GM18511 (cell line): ENCODE measurements at regions not wholly inside any gene's neighbourhood (a gene's known extent, or its start where the extent isn't known, plus 50 kb on each side); places are given as distances from the start of the nearest gene placed in this dataset.

ENCODE experiments used
- ATAC-seq: cut with Tn5 transposase; IDR thresholded peaks from one replicate; pipeline ENCODE4 v1.9.1; 2021; ENCODE audit warnings: mild to moderate bottlenecking, moderate library complexity; ENCODE audit not compliant: unreplicated experiment

DNA sequence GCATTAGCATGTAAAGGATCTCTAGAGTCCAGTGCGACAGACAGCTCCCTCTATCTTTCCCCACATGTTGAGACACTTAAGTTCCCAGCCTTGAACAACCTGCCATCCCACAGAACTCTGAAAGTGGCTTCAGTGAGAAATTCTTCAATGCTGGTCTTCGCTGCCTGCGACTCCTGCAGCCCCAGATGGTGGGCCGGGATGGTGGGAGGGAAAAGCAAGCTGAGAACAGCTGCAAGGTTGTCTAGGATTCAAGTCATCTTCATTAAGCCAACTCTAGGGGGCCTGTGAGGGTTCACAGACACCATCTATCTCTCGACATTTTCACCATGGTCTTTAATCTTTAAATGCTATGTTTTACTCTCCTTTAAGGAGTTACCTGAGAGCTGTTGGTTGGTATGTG lies 185.5 kb upstream of the C1orf174 start:
- no peak for ATAC-seq

DNA sequence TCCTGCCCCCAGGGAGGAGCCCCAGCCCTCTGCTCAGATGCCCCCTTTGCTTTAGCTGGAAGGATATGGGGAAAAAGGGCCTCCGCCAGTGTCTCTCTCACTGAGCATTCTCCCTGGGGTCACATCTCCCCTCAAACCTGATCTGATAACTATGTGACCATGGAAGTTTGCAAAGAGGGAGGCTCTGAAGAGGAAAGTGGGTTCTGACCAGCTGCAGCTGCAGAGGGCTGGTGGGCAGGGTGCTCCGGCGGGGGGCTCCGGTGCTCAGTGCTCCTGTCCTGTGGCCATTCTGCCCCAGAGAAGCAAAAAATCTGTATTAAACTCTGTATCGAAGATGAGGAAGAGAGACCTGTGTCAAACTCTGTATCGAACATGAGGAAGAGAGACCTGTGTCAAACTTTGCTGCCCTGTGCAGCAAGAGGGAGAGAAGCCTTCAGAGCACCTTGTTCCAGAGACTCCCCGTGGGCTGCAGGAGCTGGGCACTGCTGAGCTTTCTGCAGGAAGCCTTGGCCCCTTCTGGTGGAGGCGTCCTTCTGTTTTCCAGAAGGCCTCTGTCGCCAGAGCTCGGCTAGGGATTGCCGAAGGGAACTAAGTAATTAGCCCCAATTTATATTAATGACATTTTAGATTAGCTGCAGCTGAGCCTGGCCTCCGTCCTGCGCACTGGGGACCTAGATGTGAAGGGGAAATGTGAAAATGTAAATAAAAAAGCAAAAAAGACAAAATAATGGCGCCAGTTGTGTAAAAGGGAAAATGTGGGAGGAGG lies 186.2 kb upstream of the C1orf174 start:
- ATAC-seq, result no peak

DNA sequence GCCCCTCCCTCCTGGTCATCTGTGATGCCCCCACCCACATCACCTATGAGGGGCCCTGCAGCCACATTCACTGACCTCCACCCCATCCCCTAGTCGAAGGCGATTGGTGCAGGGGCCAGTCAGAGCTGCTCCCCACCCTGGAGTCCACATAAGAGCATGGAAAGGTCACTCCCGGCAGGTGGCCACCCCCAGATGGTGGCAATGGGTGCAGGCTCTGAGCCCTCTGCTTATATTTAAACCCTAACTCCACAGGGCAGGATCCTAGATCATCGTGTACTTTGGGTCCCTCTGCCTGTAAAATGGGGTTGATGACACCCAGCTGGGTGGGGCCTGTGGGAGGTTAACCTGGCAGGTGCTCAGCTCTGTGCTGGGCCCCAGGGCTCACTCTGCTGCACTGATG lies 186.8 kb upstream of the C1orf174 start:
- ATAC-seq, result no peak

DNA sequence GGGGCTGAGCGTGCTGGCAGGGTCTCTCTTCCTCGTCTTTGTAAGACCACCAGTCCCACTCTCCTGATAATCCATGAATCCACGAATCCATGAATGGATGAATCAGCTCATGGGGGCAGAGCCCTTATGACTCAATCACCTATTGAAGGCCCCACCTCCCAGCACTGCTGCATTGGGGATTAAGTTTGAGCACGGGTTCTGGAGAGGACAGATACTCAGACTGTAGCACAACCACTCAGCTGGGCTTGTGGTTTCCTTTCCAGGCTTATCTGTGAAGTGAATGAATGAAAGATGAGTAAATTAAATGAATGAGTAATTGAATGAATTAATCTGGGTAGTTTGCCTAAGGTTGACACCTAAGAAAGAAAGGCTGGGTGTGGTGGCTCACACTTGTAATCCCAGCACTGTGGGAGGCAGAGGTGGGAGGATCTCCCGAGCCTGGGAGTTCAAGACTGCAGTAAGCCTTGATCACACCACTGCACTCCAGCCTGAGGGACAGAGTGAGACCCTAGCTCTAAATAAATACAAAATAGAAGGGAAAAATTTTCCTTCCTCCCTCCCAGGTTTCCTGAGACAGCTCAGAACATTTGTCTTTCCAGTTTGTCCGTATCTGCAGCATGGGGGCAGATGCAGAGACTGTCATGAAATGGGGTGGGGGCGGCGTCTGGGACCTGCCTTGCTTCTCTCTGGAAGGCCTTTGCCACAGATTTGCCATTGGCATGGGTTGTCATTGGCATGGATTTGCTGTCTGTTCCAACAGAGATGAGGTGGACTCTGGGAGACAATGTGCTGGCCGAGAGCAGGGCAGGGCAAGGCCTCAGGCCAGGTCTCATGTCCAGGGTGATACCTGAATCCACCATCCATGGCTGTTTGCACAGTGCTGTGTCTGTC lies 187.7 kb upstream of the C1orf174 start:
- ATAC-seq, result no peak

DNA sequence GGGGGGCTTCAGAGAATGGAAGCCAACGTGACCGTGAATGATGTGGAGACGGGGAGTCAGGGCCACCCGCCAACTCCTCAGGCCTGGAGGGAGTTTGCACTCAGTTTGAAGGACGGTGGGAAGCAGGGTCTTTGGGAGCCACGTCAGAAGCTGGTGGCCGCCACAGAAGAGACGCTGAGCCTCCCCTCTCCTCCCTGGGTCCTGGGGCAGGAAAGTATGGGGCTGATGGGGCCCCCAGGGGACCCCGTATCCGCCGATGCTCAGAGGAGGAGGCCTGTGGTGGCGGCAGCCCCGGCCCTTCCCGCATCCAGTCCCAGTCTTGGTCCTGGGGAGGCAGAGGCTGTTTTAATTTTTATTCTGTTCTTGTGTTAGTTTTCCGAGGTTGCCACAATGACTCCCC lies 188.6 kb upstream of the C1orf174 start:
- ATAC-seq, result no peak

DNA sequence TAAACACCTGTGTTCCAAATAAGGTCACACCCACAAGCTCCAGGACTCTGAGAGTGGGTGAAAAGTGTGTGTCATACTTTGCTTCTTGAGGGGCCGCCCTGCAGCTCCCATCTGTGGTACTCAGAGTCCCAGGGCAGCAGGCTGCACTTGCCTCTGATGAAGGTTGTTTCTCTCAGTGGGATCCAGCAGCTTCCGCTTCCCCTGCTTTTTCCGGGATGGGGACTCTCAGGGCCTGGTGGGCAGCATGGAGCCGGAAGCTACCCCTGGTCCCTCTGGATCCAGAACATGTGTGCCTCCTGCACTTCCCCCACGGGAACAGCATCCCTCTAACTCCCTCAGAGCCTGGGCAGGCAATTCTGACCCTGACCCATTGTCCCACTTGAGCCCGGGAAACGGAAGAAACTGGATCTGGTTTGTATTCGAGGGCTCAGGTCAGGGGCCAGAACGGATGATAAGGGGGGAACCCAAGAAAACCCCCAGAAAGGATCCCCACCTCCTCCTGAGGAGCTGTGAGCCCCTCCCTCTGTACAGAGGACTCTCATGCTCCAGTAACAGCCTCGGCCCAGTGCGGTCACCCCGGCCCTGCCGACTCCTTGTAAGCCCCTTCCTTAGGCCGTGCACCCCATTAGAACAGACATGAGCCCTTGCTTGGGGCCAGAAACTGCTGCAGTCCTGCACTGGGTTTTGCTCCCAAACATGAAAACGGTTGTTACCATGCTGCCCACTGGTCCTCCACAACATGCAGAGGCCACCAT lies 189.5 kb upstream of the C1orf174 start:
- ATAC-seq, result no peak

DNA sequence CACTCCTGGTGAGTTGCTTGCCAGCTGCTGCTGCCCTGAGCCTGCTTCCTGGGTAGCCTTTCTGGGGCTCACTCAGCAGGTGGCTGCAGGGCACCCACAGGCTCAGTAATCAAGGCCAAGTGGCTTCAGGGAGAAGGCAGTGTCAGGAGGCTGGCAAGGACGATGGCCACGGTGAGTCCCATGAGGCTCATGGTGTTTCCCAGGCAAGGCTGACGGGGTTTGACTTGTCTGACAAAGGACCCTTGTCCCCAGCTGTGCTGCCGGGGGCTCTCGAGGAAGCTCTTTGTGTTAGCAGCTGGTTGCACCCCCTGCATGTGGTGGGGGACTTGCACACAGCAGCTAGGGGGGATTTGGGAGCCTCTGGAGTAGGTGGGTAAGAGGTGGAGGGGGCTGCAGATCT lies 190.5 kb upstream of the C1orf174 start:
- ATAC-seq, result no peak

DNA sequence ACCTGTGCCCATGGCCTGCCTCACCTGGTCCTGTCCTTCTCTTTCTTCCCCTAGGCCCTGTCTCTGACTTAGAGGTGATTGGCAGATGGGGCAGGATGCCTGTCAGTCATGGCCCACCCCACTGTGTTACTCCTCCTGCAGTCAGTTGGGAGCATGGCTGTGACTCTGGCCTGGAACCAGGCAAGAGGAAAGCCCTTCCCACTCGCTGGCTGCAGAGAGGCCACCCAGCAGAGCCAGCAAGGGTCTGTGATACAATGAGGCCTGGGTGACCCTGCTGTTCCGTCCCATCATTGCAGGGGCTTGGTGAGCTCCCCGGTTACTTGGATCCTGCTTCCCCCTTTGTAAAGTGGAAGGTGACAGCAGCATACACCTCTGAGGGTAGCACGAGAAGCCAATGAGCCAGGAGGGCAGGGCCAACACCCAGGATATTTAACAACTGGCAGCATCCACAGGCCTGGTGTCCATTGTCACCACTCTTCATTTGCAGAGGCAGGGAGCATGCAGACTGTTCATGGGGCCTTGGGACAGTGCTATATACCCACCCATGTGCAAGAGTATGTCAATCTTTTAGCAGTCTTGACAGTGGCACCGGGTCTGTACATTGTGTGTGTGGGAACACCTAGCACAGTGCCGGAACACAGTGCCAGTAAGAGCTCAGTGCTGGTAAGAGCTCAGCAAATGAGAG lies 191.0 kb upstream of the C1orf174 start:
- no peak for ATAC-seq

DNA sequence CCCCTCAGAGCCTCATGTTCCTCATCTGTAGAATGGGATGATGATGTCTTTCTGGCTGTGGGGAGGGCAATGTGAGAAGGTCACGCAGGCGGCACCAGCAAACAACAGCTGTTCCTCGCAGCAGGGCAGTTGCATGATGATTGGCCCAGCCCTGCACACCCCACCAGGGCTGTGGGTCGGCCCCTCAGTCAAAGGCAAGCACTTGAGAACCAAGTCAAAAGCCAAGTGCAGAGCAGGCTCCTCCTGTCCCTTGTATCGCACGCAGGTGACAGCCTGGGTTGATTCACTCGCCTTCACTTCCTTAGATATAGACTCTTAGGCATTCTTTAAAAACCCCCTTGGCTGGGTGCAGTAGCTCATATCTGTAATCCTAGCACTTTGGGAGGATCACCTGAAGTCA lies 191.9 kb upstream of the C1orf174 start:
- no peak for ATAC-seq

DNA sequence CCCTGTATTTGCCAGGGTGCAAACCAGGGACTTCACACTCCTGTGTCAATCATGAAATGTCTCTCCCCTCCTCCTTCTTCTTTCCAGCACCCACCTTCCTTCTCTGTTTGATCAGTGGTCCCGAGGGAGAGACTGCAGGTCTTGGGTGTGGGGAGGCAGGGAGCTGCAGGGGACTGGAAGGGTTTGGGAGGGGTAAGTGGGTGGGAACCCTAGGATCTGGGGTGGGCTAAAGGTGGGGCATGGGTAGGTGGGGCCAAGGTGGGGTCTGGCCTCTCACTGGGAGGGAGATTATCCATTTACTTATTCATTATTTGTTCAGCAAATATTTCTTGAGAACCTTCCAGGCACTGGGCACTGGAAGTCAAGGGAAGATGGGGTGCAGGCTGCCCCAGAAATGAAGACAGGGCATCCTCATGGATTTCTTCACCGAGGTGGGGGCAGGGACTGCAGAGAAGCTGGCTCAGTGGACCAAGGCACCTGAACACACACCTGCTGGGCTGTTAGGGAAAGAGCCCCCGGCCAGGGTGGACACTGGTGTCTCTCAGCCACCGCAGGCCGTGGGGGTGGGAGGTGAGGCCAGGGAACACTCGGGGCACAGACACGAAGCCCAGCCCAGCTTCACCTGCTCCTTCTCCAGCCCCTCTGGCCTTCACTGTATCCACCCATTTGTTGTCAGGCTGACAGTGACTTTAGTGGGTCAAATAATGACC lies 193.9 kb upstream of the C1orf174 start:
- no peak for ATAC-seq

DNA sequence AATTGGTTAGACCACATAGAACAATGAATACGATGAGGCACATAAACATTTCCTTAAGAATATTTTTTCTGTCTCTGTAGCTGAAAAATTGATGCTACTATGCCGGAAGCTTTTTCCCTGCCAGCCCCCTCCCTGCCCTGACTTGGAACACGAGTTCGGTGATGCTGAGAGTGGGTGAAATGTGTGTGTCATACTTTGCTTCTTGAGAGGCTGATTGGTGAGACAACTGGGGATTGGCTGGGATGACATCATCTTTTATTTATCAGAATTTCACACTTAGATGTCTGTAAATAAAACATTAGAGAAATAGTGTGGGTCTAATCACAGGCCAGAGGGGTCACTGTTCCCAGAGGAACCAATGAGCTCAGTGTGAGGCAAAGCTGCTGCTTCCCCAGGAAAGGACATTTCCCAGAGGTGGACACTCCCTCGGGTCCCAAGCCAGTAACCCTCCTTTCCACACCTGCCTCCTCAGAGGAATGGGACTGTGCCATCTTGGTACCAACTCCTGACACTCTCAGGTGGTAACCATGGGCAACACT lies 195.4 kb upstream of the C1orf174 start:
- no peak for ATAC-seq

DNA sequence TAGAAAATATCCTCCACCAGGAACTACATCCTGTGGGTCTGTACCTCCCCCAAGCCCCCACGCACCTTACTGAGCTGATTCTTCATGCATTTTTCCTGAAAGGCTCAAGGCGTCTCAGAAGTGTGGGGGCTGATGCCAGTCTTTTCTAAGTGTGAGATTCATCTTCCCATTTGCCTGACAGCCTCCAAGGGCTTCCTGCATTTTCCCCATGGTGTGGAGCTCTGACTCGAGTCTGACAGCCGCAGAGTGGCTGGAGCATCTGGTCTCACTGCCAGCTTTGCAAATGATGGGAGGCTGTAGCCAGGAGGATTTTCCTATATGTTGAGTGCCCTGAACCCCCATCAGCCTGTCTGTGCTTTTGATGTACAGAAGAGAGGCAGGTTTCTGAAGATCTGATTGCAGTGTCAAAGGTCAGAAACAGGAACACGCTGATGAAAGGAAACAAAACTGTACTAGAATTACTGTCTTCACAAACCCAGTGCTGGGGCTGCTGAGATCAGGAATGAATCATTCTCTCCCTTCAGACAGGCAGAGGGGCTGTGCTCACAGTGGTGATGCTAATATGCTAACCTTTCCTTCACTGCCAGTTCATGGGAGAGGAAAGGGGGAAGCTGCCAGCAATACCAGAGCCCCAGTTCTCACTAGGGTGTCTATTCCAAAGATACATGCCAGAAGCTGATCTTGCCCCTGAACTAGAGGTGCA lies 201.5 kb upstream of the C1orf174 start:
- ATAC-seq, result no peak

DNA sequence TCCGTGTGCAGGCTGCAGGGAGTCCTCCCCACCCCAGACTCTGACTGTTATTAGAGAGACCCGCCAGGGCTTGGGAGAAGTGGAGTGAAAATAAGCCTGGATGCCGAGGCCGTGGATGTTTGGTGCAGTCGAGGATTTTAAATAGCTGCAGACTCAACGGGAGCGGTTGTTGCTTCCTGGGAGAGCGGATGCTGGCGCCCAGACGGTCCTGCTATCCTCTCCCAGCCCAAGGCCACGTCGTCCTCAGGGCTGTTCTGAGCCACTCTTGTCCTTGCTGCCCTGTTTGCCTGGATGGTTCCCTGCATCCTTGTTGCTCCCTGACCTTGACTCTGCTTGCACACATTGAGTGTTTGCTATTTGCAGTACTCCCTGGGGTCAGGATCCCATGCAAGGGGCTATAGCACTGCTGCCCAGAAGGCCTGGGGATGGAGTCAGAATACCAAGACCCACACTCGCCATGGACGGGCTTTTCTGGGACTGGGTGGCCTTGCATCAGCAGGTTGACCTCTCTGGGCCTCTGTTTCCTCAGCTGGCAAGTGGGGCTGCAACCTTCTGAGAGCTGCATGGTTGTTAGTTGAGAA lies 205.3 kb upstream of the C1orf174 start:
- ATAC-seq, result no peak

DNA sequence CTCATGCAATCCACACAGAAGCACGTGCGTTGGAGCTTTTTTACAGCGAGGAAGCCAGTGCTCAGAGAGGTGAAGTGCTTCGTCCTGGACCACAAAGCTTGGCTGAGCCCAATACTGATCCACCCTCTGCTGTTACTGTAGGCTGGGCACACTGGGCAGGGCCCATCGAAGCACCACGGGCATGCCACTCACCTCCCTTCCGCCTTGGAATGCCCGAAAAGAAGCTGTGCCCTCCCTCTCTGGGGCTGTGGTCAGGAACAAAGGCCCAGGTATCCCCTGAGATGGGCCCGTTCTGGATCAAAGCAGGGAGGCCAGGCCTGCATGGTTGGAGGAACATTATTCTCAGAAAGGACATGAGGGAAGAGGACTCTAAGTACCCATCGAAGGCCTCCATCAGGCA lies 206.7 kb upstream of the C1orf174 start:
- no peak for ATAC-seq

DNA sequence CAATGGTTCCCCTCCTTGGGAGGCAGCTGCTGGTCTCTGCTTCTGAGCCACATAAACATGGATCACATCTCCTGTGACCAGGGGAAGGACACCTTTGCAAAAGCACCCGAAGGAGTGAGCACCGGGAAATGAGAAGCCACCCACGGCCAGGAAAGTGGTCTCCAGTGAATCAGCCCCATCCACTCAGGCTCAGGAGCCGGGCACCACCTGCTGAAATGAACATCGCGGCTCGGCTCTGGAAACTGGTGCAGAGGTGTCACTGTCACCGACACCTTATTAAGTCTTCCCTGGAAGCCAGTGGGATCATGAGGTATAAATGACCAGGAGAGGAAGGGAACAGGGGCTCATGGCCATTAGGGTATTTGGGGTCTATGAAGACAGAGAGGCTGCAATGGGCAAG lies 207.2 kb upstream of the C1orf174 start:
- ATAC-seq, result no peak

DNA sequence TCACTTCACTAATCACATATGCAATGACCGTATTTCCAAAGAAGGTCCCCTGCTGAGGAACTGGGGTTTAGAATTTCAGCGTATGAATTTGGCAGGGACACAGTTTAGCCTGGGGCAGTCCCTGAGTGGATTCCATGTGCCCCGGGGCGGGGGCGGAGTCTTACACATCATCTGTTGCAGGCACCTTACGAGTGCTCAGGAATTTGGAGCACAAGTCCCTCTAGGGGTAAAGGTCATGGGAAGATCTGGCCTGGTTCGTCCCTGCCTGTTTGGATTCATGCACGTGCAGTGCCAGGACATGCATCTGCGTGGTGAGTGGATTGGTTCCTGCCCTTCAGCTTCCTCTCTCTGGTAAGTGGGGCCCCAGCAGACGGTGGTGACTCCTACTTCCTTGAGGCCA lies 208.3 kb upstream of the C1orf174 start:
- no peak for ATAC-seq

DNA sequence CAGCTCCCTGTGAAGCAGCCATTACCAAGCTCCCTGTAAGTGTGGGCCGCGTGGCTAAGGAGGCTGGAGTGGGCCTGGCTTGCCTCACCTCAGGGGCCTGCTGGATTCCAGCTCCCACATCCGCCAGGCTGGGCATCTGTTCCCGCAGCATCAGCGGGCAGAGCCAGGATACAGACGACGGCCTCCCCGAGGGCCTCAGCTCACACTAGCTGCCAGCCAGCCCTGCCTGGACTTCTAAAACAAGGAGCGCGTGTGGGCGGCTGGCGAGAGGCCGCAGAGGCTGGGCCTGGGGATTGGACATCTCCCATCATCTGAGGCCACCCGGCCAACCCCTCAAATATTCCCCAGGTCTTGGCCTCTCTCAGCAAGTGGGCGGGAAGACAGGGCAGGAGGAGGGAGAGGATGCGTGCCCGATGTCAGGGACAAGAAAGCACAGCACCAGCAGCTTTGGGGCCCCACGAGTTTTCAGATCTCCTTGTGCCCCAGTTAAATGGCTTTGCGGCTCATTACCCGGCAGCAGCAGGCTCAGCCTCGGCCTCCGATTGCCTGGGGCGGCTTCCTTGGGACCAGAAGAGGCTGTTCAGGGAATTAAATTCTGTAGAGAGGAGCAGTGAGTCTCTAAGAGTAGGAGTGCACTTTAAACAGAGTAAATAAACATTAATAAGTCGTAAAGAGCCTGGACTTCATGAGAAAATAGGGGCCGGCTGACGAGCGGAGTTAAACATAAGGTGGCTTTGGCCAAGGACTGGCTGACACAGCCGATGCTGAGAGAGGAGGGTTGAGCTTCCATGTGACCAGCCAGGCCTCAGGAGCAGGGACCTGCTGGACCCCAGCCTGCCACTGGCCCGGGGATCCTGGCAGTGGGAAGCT lies 208.9 kb upstream of the C1orf174 start:
- ATAC-seq, result no peak

DNA sequence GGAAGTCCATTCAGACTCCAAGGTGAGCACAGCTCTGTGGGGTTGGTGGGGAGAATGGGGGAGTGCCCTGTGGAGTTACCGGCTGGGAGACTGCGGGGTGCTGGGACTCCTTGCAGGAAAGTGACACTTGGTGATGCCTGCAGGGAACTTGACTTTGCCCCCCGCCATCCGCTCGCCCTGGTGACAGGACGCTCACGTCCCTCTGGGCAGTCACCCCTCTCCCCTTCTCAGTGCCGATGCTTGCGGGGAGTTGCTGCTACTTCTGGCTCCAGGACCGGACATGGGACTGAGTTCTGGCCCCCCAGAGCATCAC lies 209.5 kb upstream of the C1orf174 start:
- no peak for ATAC-seq
